ENCODE measurements at regions not wholly inside any gene's neighbourhood (a gene's known extent, or its start where the extent isn't known, plus 50 kb on each side); places are given as distances from the start of the nearest gene placed in this dataset.

GRCh38 chr9:81344366-81344765 lies 345.0 kb downstream of the TLE1 start:
- Histone ChIP-seq H3K36me3 (ENCODE audit: control insufficient read depth in 2 of 3, insufficient read depth in 3 of 3, low read length in 3 of 3) (no peaks in the 10 kb centered on the region), H3K4me3 (ENCODE audit: low read length) (no peak overlapping the region), H3K27me3 (ENCODE audit: control insufficient read depth in 2 of 2, insufficient read depth in 2 of 2, low read length in 2 of 2) (no peaks in the 10 kb centered on the region), H3K4me1 (ENCODE audit: control insufficient read depth in 2 of 2, insufficient read depth in 2 of 2, low read length in 2 of 2) (no peaks in the 10 kb centered on the region), H3K27ac (ENCODE audit: low read depth, low read length) (no peak overlapping the region), H3K9me3 (ENCODE audit: control insufficient read depth in 2 of 3, low read length in 3 of 3) (no peaks in the 10 kb centered on the region)
- CTCF ChIA-PET: no interaction called here
- Mint-ChIP-seq H3K4me1 (no peaks in the 10 kb centered on the region), H3K9me3 (peaks cover 0 to 25% (median 5%) of the 10 kb centered on the region in 11 donors), H3K4me3 (no peak overlapping the region), H3K27me3 (no peaks in the 10 kb centered on the region), H3K36me3 (no peaks in the 10 kb centered on the region), H3K27ac (no peak overlapping the region)
- POLR2A ChIA-PET: no interaction called here
- ATAC-seq (no peak), DNase-seq (no peak)
- intact Hi-C loops (cut with micrococcal nuclease): no loop called here

- Histone ChIP-seq H3K27me3 (ENCODE audit: control insufficient read depth in 2 of 2, insufficient read depth in 2 of 2, low read length in 2 of 2) (no peaks in the 10 kb centered on the region), H3K27ac (ENCODE audit: low read depth, low read length) (no peak overlapping the region), H3K4me3 (ENCODE audit: low read length) (no peak overlapping the region), H3K9me3 (ENCODE audit: control insufficient read depth in 2 of 3, low read length in 3 of 3) (no peaks in the 10 kb centered on the region), H3K36me3 (ENCODE audit: control insufficient read depth in 2 of 3, insufficient read depth in 3 of 3, low read length in 3 of 3) (no peaks in the 10 kb centered on the region), H3K4me1 (ENCODE audit: control insufficient read depth in 2 of 2, insufficient read depth in 2 of 2, low read length in 2 of 2) (no peaks in the 10 kb centered on the region)
- ChIA-PET POLR2A (no interaction called here), CTCF (no interaction called here)
- Mint-ChIP-seq H3K4me1 (no peaks in the 10 kb centered on the region), H3K36me3 (no peaks in the 10 kb centered on the region), H3K27me3 (no peaks in the 10 kb centered on the region), H3K27ac (no peak overlapping the region), H3K9me3 (peaks cover 1 to 39% (median 14%) of the 10 kb centered on the region in 11 donors), H3K4me3 (no peak overlapping the region)
- DNase-seq: no peak
- no peak for ATAC-seq
- intact Hi-C loops (cut with micrococcal nuclease): no loop called here
Measured at GRCh38 chr9:81335879-81336421, 353.4 kb downstream of the TLE1 start.

DNA sequence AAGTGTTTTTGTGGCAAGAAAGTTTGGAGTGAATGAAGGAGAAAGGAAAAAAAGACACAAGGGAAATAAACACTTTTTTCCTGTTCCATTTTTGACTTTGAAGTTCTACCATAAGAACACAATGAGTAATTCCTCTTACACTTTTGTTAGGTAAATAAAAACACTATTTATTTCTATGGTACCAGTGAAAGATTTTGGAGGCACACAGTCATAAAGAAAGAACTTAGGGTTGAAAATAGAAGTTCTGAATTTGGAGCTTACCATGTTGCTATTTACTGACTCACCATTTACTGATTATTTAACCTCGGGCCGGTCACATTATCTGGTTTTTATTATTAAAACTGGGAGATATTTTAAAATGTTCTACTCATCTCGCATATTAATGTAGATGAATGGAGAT lies 367.8 kb downstream of the TLE1 start:
- Mint-ChIP-seq H3K27me3 (no peaks in the 10 kb centered on the region), H3K4me3 (no peak overlapping the region), H3K4me1 (peaks cover 0 to under 1% (median 0%) of the 10 kb centered on the region in 7 donors), H3K27ac (no peak overlapping the region), H3K9me3 (peaks cover 0 to 28% (median 12%) of the 10 kb centered on the region in 11 donors), H3K36me3 (no peaks in the 10 kb centered on the region)
- Histone ChIP-seq H3K9me3 (ENCODE audit: control insufficient read depth in 2 of 3, low read length in 3 of 3) (peaks cover 0 to 7% (median 0%) of the 10 kb centered on the region in 3 experiments), H3K36me3 (ENCODE audit: control insufficient read depth in 2 of 3, insufficient read depth in 3 of 3, low read length in 3 of 3) (no peaks in the 10 kb centered on the region), H3K4me3 (ENCODE audit: low read length) (no peak overlapping the region), H3K27me3 (ENCODE audit: control insufficient read depth in 2 of 2, insufficient read depth in 2 of 2, low read length in 2 of 2) (no peaks in the 10 kb centered on the region), H3K27ac (ENCODE audit: low read depth, low read length) (no peak overlapping the region), H3K4me1 (ENCODE audit: control insufficient read depth in 2 of 2, insufficient read depth in 2 of 2, low read length in 2 of 2) (no peaks in the 10 kb centered on the region)
- DNase-seq: no peak
- ATAC-seq: no peak
- ChIA-PET CTCF (no interaction called here), POLR2A (no interaction called here)
- intact Hi-C loops (cut with micrococcal nuclease): no loop called here

DNA sequence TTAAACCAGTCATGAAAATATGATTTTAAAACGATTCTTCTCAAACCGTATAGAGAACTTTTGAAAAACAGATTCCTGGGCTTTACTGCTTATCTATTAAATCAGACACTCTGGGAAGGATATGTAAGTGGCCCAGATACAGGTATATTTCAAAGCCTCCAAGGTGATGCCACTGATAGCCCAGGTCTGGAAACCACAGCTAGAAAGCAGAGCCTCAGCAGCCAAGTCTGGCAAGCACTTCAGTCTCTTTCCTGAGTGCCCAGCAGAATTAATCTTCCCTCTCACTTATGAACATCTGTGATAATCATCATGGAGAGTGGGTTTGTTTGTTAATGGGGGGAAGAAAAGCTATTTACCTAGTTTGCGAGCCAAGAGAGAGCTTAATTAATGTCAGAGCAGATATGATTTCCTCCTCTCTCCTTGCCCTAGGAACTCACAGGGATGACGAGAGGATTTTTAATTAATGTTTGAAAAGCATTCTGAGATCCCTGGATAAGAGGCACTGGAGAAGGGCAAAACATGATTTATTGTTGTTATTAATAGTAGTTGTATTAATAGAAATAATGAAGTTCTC lies 368.4 kb downstream of the TLE1 start:
- ATAC-seq (no peak), DNase-seq (no peak)
- H3K4me1 Mint-ChIP-seq: peaks cover 0 to 1% (median 0%) of the 10 kb centered on the region in 7 donors
- intact Hi-C loops (cut with micrococcal nuclease): no loop called here
- peaks cover 0 to 7% (median 0%) of the 10 kb centered on the region in 3 experiments for H3K9me3 ChIP-seq (ENCODE audit: control insufficient read depth in 2 of 3, low read length in 3 of 3)
- H3K4me1 ChIP-seq (ENCODE audit: control insufficient read depth in 2 of 2, insufficient read depth in 2 of 2, low read length in 2 of 2): no peaks in the 10 kb centered on the region
- H3K36me3 ChIP-seq (ENCODE audit: control insufficient read depth in 2 of 3, insufficient read depth in 3 of 3, low read length in 3 of 3): no peaks in the 10 kb centered on the region
- no peak overlapping the region for H3K4me3 ChIP-seq (ENCODE audit: low read length)
- H3K4me3 Mint-ChIP-seq: no peak overlapping the region
- H3K9me3 Mint-ChIP-seq: peaks cover 0 to 26% (median 11%) of the 10 kb centered on the region in 11 donors
- no peaks in the 10 kb centered on the region for H3K36me3 Mint-ChIP-seq
- H3K27ac ChIP-seq (ENCODE audit: low read depth, low read length): no peak overlapping the region
- no peak overlapping the region for H3K27ac Mint-ChIP-seq
- ChIA-PET POLR2A (no interaction called here), CTCF (no interaction called here)
- H3K27me3 ChIP-seq (ENCODE audit: control insufficient read depth in 2 of 2, insufficient read depth in 2 of 2, low read length in 2 of 2): no peaks in the 10 kb centered on the region
- no peaks in the 10 kb centered on the region for H3K27me3 Mint-ChIP-seq

- no peaks in the 10 kb centered on the region for H3K36me3 Mint-ChIP-seq
- no peak overlapping the region for H3K4me3 Mint-ChIP-seq
- no peak overlapping the region for H3K27ac Mint-ChIP-seq
- CTCF ChIA-PET: no interaction called here
- H3K4me1 Mint-ChIP-seq: peaks cover 0 to 1% (median 0%) of the 10 kb centered on the region in 7 donors
- DNase-seq (no peak), ATAC-seq (no peak)
- POLR2A ChIA-PET: no interaction called here
- no peaks in the 10 kb centered on the region for H3K36me3 ChIP-seq (ENCODE audit: control insufficient read depth in 2 of 3, insufficient read depth in 3 of 3, low read length in 3 of 3)
- H3K27me3 ChIP-seq (ENCODE audit: control insufficient read depth in 2 of 2, insufficient read depth in 2 of 2, low read length in 2 of 2): no peaks in the 10 kb centered on the region
- no peaks in the 10 kb centered on the region for H3K4me1 ChIP-seq (ENCODE audit: control insufficient read depth in 2 of 2, insufficient read depth in 2 of 2, low read length in 2 of 2)
- H3K9me3 ChIP-seq (ENCODE audit: control insufficient read depth in 2 of 3, low read length in 3 of 3): peaks cover 0 to 7% (median 0%) of the 10 kb centered on the region in 3 experiments
- H3K27ac ChIP-seq (ENCODE audit: low read depth, low read length): no peak overlapping the region
- no peak overlapping the region for H3K4me3 ChIP-seq (ENCODE audit: low read length)
- intact Hi-C loops (cut with micrococcal nuclease): no loop called here
- H3K9me3 Mint-ChIP-seq: peaks cover 4 to 20% (median 14%) of the 10 kb centered on the region in 11 donors
- no peaks in the 10 kb centered on the region for H3K27me3 Mint-ChIP-seq
Measured at GRCh38 chr9:81318571-81318970, 370.8 kb downstream of the TLE1 start.

DNA sequence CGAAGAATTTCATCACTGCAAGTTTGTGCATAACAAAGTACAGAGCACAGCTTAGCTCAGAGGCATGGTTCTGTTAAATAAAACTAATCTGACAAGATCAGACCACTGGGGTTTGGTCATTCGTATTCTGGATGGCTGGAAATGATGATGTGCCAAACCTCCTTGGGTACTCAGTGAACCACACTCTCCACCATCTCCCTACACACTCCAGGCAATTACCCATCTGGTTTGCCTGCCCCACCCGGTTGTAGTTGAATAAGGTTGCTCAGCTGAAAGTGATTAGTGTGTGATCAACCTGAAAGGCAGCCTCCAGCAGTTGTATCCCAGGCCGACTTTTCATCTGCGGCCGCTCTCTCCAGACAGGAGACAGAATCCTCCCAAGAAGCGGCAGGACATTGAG lies 371.4 kb downstream of the TLE1 start:
- ATAC-seq: no peak
- Histone ChIP-seq H3K36me3 (ENCODE audit: control insufficient read depth in 2 of 3, insufficient read depth in 3 of 3, low read length in 3 of 3) (no peaks in the 10 kb centered on the region), H3K27me3 (ENCODE audit: control insufficient read depth in 2 of 2, insufficient read depth in 2 of 2, low read length in 2 of 2) (no peaks in the 10 kb centered on the region), H3K4me3 (ENCODE audit: low read length) (no peak overlapping the region), H3K4me1 (ENCODE audit: control insufficient read depth in 2 of 2, insufficient read depth in 2 of 2, low read length in 2 of 2) (no peaks in the 10 kb centered on the region), H3K9me3 (ENCODE audit: control insufficient read depth in 2 of 3, low read length in 3 of 3) (peaks cover 0 to 7% (median 0%) of the 10 kb centered on the region in 3 experiments), H3K27ac (ENCODE audit: low read depth, low read length) (no peak overlapping the region)
- peaks cover 0 to 1% (median 0%) of the 10 kb centered on the region in 7 donors for H3K4me1 Mint-ChIP-seq
- H3K27me3 Mint-ChIP-seq: no peaks in the 10 kb centered on the region
- DNase-seq: no peak
- ChIA-PET CTCF (no interaction called here), POLR2A (no interaction called here)
- no peak overlapping the region for H3K4me3 Mint-ChIP-seq
- intact Hi-C loops (cut with micrococcal nuclease): no loop called here
- H3K27ac Mint-ChIP-seq: no peak overlapping the region
- H3K36me3 Mint-ChIP-seq: no peaks in the 10 kb centered on the region
- H3K9me3 Mint-ChIP-seq: peaks cover 3 to 18% (median 11%) of the 10 kb centered on the region in 11 donors

DNA sequence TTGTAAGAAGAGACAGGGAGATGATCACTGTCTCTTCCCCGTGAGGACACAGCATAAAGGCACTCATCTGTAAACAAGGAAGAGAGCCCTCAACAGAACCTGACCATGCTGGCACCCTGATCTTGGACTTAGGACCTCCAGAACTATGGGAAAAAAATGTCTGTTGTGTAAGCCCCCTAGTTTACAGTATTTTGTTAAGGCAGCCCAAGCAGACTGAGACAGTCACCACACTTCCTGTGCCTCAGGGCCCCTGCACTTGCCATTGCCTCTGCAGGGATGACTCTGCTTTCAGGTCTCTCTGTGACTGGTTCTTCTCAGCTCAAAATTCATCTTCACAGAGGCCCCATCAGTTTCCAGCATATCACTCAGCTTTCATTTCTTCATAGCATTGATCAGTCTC lies 372.1 kb downstream of the TLE1 start:
- H3K27me3 Mint-ChIP-seq: no peaks in the 10 kb centered on the region
- Histone ChIP-seq H3K4me1 (ENCODE audit: control insufficient read depth in 2 of 2, insufficient read depth in 2 of 2, low read length in 2 of 2) (no peaks in the 10 kb centered on the region), H3K9me3 (ENCODE audit: control insufficient read depth in 2 of 3, low read length in 3 of 3) (peaks cover 0 to 7% (median 0%) of the 10 kb centered on the region in 3 experiments), H3K36me3 (ENCODE audit: control insufficient read depth in 2 of 3, insufficient read depth in 3 of 3, low read length in 3 of 3) (no peaks in the 10 kb centered on the region), H3K27me3 (ENCODE audit: control insufficient read depth in 2 of 2, insufficient read depth in 2 of 2, low read length in 2 of 2) (no peaks in the 10 kb centered on the region), H3K4me3 (ENCODE audit: low read length) (no peak overlapping the region), H3K27ac (ENCODE audit: low read depth, low read length) (no peak overlapping the region)
- H3K4me3 Mint-ChIP-seq: no peak overlapping the region
- H3K36me3 Mint-ChIP-seq: no peaks in the 10 kb centered on the region
- ChIA-PET CTCF (no interaction called here), POLR2A (no interaction called here)
- H3K9me3 Mint-ChIP-seq: peaks cover 1 to 18% (median 11%) of the 10 kb centered on the region in 11 donors
- intact Hi-C loops (cut with micrococcal nuclease): no loop called here
- H3K27ac Mint-ChIP-seq: no peak overlapping the region
- ATAC-seq (no peak), DNase-seq (no peak)
- peaks cover 0 to 1% (median 0%) of the 10 kb centered on the region in 7 donors for H3K4me1 Mint-ChIP-seq

Data from naive thymus-derived CD4-positive, alpha-beta T cell (primary cell).